CD4-positive, alpha-beta T cell treated with Interleukin-10 for 1 hour (primary cell): ENCODE measurements at regions not wholly inside any gene's neighbourhood (a gene's known extent, or its start where the extent isn't known, plus 50 kb on each side); places are given as distances from the start of the nearest gene placed in this dataset.

Source experiments
- DNase-seq: peaks from one replicate; pipeline ENCODE4 v3.0.0-alpha.2; 2020

DNA sequence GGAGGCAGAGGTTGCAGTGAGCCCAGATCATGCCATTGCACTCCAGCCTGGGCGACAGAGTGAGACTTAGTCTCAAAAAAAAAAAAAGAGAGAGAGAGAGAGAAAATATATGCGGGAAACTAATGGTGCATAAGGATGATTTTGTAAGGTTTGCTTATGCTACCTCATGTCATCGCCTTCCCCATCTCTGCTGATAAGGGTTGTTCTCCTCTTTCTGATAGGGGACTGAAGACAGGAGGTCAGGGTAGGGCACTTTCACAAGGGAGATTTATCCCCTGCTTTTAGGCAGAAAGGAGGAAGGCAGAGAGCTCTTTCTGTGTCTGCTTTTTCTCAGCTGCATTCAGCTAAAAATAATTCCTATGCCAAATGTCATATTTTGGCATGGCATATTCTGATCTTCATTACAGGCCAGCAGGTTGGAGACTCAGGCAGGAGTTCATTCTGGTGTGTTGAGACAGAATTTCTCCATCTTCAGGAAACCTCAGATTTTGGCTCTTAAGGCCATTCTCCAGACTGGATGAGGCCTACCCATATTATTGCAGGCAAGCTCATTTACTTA is 220.2 kb downstream of the AUH start:
- DNase-seq, result no peak

DNA sequence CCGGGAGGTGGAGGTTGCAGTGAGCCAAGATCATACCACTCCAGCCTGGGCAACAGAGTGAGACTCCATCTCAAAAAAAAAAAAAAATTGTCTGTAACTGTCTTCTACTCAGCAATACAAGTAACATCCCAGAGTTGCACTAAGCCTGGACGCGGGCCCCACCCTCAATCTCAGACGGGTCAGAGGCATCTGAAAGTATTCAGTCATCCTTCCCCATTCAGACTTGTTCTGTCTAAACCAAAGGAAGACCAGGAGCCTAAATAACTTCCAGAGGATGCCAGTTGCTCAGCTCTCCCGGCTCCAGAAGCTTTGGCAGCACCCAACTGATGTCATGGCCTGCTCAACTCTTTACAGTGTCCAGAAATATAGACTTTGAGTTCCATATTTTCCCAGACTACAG is 218.6 kb downstream of the AUH start:
- no peak for DNase-seq

DNA sequence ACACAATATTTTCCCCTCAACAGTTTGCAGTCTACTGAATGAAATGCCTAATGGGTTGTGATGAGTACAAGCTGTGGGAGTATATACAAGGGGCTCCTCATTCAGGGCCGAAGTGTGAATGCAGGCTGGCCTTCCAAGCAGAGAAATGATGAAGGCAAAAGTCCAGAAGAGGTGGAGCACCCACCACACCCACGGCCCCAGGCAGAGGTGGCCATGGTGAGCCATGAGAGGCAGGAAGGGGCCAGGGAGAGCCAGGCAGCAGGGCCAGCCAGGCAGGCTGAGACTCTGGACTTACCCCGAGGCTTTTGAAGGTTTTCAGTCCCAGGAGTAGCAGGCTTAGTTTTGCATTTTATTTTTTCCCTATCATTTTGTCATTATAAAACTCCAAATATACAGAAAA is 218.1 kb downstream of the AUH start:
- DNase-seq, result no peak

GRCh38 chr9:91144769-91145168 is 216.9 kb downstream of the AUH start:
- DNase-seq, result no peak

GRCh38 chr9:91145496-91145895 is 216.2 kb downstream of the AUH start:
- no peak for DNase-seq

- DNase-seq, result no peak
These were observed 215.2 kb downstream of the AUH start for GRCh38 chr9:91146391-91147019.

GRCh38 chr9:91147079-91147708 is 214.5 kb downstream of the AUH start:
- DNase-seq, result no peak

GRCh38 chr9:91148306-91148705 is 213.4 kb downstream of the AUH start:
- no peak for DNase-seq

DNA sequence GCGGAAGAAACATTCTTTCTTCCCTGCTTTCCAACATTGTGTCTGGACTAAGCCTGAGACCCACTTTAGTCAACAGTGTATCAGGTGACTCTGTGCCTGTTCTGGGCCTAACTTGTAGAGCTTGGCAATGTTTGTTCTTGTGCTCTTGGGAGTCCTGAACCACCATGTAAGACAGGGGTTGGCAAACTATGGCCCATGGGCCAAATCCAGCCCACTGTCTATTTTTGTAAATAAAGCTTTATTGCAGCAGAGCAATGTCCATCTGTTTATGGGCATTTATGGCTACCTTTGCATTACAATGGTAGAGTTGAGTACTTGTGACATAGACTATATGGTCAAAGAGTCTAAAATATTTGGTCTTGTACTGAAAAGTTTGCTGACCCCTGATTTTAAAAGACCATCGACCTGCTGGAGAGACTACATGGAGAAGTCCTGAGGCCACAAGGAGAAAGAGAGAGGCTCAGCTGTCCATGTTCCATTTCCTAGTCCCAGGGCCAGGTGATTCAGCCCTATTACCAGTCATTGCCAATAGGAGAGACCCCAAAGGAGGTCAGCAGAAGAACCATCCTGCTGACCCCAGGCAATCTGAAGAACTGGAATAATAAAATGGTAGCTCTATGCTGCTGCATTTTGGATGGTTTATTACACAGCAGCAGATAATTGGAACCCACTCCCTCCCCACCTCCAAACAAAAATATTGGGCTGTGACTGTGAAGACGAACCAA is 211.3 kb downstream of the AUH start:
- no peak for DNase-seq

GRCh38 chr9:91150998-91151717 is 210.6 kb downstream of the AUH start:
- DNase-seq, result peak; percentile 64

- DNase-seq, result no peak
These were observed 210.0 kb downstream of the AUH start for GRCh38 chr9:91151718-91152095.

DNA sequence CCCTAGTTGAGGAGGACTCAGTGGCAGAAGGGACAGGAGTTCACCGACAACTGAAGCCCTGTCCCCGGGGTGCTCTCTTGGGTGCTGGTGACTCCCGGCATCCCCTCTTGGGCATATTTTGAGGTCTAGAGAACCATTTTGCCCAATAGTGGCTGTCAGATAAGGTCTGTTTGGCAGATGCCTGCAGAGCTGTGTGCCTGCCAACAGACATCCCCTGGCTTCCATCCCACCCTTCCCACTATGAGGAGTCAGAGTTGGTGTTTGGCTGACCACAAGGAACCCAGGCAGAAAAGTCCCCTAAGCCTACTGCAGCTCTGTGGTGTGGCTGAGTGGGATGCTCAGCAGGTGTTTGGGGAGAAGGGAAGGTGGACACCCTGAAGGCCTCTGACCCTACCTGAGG is 207.0 kb downstream of the AUH start:
- no peak for DNase-seq

GRCh38 chr9:91155181-91155580 is 206.5 kb downstream of the AUH start:
- no peak for DNase-seq

DNA sequence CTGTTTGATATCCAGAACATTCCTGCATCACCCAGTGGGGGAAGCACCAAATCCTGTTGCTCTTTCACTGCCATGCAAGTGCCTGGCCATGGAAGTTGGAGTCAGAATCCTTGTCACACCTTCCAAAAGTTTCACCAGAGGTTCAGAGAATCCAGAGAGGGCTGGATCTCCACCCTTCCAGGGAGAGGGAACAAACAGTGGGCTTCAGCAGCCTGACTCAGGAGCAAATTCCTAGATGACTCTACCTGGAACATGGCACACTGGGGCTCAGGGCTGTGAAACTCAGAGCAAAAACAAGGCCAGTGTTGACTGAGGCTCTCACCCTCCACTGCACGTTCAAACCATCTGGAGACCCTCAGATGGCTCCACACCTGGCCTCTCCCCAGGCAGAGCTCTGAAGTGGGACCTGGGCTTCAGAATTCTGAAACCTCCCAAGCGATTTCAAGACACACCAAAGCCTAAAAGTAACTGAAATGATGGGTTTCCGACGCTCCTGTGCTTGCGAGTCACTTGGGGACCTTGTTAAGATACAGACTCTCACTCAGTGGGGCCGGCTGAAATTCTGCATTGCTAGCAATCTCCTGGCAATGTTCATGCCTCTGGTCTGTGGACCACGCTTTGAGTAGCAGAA is 205.9 kb downstream of the AUH start:
- DNase-seq, result no peak

DNA sequence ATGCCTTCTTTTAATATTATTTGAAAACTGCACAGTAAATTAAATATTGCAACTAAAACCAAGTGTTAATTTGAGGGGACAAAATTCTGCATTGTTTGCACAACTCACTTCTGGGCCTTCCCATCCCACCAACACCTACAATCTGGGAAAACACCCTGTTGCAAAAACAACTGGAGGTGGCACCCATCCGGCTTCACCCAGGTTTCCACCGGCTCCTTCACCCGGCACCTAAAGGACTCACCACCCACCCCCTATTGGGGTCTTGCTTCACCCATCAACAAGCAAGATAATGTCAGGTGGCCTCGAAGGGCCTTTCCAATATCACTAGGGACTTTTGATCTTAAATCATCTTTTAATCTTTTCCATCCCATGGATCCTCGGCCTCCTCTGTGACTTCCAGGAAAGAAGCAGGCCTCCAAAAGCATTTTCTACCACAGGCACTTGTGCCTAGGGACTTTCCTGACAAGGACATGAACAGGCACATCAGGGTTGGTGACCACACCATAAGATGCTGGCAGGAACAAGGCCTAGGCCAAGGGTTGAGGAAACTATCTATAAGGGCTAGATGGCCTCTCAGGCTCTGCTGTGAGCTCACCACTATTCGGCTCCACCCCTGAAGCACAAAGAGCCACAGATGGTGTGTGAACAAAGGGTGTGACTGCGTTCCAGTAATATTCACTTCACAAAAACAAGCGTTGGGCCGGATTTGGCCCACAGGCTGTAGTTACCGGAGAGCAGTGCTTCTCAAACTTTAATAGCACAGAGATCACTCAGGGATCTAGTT is 205.1 kb downstream of the AUH start:
- peak; percentile 43 for DNase-seq

DNA sequence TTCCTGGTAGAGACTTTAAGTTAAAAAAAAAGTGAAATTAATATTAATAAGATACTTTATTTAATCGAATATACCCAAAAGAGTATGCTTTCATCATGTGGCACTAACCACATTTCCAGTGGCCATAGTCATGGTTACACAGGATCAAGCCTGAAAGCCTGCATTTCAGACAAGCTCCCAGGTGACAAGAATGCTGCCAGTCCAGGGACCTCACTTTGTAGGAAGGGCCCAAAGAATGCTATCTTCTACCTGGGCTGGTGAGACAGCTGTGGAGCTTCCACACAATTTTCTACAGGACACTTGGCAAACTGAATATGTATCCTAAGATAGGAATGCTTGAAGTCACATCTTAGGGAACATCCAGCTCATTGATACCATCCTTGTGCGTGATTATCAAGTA is 203.8 kb downstream of the AUH start:
- DNase-seq, result no peak

- no peak for DNase-seq
These were observed 203.4 kb downstream of the AUH start for GRCh38 chr9:91158286-91158685.

- DNase-seq, result no peak
These were observed 202.8 kb downstream of the AUH start for GRCh38 chr9:91158946-91159345.

DNA sequence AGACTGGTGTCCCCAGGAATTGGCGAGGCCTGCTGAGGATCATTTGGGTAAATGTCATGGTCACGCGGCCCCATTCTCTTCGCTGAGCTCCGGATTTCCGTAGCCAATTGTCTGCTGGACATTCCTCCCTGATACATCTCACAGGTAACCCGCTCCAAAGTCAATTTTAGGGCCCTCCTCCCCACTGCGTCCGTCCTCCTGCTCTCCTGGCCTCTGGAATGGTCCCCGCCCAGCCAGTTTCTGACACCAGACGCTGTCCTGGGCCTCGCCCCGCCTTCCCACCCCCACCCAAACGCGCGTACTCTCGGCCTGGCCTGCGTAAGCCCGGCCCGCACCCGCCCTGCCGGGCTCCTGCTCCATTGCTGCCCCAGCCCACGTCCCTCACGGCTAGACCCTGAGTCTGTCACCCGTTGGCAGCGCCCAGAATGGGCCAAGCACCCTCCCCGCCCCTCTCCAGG is 202.0 kb downstream of the AUH start:
- no peak for DNase-seq

DNA sequence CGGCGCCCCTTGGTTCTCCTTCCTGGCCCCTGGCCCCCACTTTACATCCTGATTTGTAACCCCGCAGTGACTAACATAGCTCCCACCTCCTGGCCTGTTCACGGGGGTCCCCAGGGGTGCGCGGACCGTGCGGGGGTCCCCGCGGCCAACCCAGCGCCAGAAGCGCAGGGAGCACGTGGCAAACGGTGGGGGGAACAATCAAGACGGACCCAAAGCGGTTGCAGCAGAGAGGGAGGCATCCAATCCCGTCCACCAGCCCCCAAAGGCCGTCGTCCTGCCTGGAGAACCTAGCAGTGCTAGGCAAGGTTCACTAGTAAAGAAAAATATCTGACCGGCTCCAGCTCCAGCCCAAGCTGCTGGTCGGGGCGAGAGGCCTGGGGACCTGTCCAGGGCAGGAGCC is 201.5 kb downstream of the AUH start:
- no peak for DNase-seq

- no peak for DNase-seq
These were observed 200.9 kb downstream of the AUH start for GRCh38 chr9:91160599-91161464.
